Activated gamma-delta T cell treated with Interleukin-2 at 50 U/mL for 16 hours (primary cell): ENCODE measurements at regions not wholly inside any gene's neighbourhood (a gene's known extent, or its start where the extent isn't known, plus 50 kb on each side); places are given as distances from the start of the nearest gene placed in this dataset.
A peak's percentile ranks its signal among the peaks of the same experiment; 100 is the strongest.

Experiments used
- DNase-seq: peaks from one replicate; pipeline ENCODE4 v3.0.0-alpha.2; 2020

DNA sequence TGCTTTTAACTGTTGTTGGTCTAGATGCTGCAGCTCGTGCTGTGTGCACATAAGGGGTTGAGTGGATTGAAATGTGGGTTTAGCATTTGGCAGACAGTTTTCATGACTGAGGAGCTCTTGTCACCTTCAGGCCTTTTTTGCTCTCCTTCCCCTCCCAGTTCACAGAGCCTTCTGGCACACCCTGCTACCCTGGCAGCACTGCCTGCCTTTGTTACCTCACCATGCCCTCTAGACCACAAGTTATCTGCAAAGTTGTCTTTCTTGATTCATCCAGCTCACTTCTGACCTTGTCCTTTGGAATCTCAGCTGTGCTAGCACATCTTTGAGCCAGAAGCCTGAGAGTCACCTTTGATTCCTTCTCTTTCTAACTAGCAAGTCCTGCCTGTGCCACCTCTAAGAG lies 348.9 kb upstream of the ZFP64 start:
- DNase-seq: no peak

- no peak for DNase-seq
Observed at GRCh38 chr20:52539891-52540290, 348.3 kb upstream of the ZFP64 start.

DNA sequence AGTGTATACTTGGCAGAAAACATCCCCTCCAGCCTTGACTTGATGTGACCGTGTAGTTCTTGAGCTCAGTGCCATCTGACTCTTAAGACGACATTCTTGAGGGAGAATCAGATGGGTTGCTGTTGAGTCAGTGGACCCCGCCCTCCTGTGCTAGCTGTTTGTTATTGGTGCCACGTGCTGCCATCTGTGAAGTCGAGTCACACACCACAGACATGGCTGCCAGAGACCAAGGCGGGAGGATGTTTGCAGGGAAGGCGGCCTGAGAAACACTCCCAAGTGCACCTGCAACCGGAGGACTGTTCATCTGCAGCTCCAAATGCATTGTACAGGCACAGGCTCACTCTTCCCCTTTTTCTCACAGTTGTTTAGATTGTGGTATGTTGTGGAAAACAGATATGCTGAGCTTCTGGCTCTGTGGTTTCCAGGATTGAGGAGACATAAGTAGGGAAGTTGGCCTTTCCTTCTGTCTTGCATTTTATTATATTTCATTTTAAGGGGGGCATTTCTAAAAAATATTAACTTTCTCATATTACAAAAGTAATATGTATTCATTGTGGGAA lies 345.3 kb upstream of the ZFP64 start:
- DNase-seq: no peak

DNA sequence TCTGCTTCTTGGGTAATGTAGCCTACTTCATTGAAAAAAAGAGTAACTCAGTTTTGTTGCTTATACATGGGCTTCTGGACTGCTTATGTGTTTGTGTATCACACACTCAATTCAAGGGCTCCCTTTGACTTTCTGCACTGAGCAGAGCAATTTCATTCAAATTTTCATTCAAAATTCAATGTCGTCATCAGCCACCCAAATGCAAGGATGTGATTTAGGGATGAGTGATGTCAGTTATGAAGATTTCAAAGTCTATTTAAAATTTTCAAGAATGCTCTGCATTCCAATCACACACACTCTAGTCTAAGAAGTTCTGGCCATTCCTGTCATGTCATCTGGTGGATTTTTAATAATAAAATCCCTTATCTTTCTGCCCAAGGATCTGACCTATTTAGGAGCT lies 344.5 kb upstream of the ZFP64 start:
- no peak for DNase-seq

GRCh38 chr20:52534616-52535015 lies 343.0 kb upstream of the ZFP64 start:
- no peak for DNase-seq

DNA sequence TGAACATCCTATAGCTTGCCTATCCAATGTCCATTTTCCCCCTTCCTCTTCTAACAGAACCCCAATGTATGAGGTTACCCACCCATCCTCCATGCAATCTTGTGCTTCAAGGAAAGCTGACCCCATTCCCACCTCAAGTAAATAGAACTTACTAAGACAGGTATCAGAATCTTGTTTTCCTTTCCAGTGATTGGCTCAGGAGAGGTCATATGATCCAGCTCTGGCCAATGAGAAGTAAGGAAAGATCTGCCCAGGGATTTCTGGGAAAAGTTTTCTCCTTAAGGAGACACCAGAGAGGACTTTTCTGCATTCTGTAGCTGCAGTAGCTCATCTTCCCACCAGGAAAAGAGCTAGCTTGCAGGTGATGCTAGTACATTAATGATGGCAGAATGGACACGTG lies 341.8 kb upstream of the ZFP64 start:
- no peak for DNase-seq

DNA sequence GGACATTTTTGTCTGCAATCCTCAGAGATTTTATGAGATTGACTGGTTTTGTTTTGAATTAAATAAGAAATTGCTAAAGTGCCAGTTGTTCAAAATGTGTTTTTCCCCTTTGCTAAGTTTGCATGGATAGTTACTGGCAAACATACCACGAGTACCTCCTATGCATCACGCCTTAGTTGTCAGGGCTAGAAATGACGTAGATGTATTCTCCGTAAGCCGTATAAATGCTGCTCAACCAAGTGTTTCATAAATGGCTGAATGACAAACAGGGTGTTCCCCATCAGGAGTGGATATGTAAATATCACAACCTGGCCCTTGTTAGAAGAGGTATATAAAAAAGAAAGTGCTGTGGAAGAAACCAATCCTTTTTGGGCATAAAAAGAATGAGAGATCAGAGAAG lies 341.1 kb upstream of the ZFP64 start:
- DNase-seq: no peak

- DNase-seq: no peak
Observed at GRCh38 chr20:52530571-52530970, 339.0 kb upstream of the ZFP64 start.

GRCh38 chr20:52529826-52530225 lies 338.2 kb upstream of the ZFP64 start:
- DNase-seq: no peak

DNA sequence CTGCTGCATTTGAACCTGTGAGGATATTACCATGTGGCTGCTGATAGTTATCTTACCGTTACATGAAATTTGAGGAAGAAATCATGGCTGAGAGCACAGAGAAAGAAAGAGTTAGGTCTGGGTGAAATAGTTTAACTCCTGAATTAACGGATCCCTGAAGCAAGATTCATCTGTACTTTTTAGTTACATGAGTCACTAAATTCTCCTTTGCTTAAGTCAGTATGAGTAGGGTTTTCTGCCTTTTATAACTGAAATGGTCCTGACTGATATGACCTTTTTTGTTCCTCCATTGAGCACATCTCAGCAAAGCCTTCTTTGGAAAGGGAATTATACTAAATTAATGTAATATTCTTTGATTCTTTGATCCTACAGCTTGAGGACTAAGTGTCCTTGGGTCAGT lies 333.3 kb upstream of the ZFP64 start:
- no peak for DNase-seq

GRCh38 chr20:52518735-52519134 lies 327.2 kb upstream of the ZFP64 start:
- no peak for DNase-seq

- no peak for DNase-seq
Observed at GRCh38 chr20:52515877-52516276, 324.3 kb upstream of the ZFP64 start.

GRCh38 chr20:52500157-52500556 lies 308.6 kb upstream of the ZFP64 start:
- DNase-seq: no peak

DNA sequence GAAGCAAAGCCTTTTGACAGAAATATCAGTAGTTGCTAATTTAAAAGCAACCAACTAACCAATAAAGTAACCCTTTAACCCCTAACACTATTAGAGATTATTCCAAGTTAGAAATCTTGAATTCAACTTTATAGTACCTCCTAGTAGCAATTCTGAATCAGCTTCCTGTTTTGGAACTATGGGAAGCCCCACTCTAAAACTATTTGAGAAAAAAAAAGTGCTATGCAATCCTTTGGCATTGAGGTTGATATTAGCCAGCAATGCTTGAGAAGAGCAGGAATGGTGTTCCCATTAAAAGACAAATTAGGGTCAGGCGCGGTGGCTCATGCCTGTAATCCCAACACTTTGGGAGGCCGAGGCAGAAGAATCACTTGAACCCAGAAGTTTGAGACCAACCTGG lies 306.2 kb upstream of the ZFP64 start:
- DNase-seq: no peak

GRCh38 chr20:52496191-52496590 lies 304.6 kb upstream of the ZFP64 start:
- DNase-seq: no peak

GRCh38 chr20:52494244-52494643 lies 302.7 kb upstream of the ZFP64 start:
- peak; percentile 7 for DNase-seq

DNA sequence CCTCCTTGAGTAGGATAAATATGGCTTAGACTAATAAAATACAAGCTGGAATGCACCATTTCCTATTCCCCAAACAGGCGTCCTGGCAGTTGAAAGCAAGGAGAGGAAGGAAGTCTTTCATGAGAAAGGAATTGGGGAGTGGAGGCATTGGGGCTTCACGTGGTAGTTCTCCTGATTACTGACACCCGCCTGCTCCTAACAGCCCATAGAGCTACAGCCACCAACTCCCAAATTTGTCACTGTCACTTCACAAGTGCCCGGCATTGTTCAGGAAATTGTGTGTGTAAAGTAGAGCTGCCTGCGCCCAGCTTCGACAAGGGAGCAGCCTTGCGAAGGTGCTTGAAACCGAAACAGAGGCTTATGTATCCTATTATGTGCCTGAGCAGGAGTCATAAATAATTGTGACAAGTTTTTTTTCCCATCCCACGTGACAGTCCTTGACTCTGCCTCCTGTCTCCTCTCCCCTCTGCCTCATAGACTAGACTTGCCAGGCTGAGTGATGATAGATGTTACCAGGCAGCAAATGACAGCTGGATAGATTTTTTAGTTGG lies 301.7 kb upstream of the ZFP64 start:
- no peak for DNase-seq

DNA sequence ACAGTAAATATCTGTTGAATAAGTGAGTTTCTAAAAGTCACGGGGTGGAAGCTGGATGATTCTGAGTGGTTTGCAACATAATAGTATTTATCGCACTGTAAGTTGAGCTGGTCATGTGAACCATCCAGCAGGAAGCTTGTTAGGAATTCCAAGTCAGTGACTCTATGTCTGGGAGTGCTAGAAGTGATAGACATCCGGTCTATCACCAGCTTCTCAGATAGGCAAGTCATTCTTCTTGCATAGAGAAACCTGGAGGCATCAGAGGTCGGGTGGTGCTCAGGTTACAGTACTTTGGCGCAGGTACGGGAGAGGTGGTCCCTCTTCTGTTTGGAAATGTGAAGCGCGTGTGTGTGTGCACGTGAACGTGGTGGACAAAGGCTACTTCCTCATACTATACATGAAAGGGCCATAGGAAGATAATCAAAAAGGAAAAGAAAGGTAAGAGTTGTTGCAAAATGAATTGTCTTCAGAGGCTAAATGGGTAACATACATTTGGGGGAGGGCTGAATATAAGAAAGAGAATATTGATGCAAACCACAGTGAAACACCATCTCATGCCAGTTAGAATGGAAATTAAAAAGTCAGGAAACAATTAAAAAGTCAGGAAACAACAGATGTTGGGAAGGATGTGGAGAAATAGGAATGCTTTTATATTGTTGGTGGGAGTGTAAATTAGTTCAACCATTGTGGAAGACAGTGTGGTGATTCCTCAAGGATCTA lies 299.3 kb upstream of the ZFP64 start:
- no peak for DNase-seq

- DNase-seq: no peak
Observed at GRCh38 chr20:52484438-52484837, 292.9 kb upstream of the ZFP64 start.

DNA sequence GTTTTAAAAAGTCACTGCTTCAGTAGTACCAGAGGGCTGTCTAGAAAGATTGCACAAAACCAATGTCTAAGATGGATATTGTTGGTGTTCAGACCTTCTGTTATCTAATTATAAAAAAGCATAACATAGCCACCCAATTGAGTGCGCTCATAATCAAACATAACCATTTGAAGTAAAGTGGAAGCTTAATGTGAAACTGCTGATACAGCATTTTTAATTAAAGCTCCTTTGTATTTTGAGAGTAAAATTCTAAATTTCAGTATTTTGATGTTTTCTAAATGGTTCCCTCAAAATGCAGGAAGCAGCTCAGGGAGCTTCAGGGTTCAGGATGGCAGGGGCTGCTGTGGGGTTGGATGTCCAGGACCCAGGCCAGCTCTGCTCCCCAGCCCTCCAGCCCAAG lies 291.8 kb upstream of the ZFP64 start:
- DNase-seq: no peak

DNA sequence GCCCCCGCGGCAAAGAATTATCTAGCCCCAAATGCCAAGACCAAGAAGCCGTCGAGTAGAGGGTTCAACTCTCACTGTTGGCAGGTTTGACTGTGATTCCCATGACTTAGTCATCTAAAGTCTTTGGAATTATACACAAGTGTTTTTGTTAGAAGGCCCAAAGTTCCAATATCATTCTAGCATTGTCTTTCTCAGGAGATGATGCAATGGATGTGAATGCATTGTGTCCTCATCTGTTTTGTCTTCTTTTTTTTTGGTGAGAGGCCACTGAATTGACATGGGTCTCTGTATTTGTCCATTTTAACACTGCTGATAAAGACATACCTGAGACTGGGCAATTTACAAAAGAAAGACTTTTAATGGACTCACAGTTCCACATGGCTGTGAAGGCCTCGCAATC lies 290.5 kb upstream of the ZFP64 start:
- no peak for DNase-seq

- DNase-seq: no peak
Observed at GRCh38 chr20:52481443-52481842, 289.9 kb upstream of the ZFP64 start.

GRCh38 chr20:52476074-52476750 lies 284.6 kb upstream of the ZFP64 start:
- no peak for DNase-seq

GRCh38 chr20:52473186-52473585 lies 281.6 kb upstream of the ZFP64 start:
- no peak for DNase-seq
